ENCODE measurements at regions not wholly inside any gene's neighbourhood (a gene's known extent, or its start where the extent isn't known, plus 50 kb on each side); places are given as distances from the start of the nearest gene placed in this dataset.

GRCh38 chr14:22189881-22190280 is 399.1 kb downstream of the DAD1 start:
- no peaks in the 10 kb centered on the region for H3K9me1 ChIP-seq (ENCODE audit: control insufficient read depth, extremely low read depth, insufficient read depth, low read length)
- H3K9me3 ChIP-seq (ENCODE audit: control insufficient read depth, low read depth, low read length) = no peaks in the 10 kb centered on the region
- no peaks in the 10 kb centered on the region for H3K4me1 ChIP-seq (ENCODE audit: control insufficient read depth, extremely low read depth, insufficient read depth, low read length)
- no peak overlapping the region for H3K4me2 ChIP-seq (ENCODE audit: control insufficient read depth, extremely low read depth, insufficient read depth, low read depth, low read length)
- no peaks in the 10 kb centered on the region for H4K20me1 ChIP-seq (ENCODE audit: control insufficient read depth, extremely low read depth, insufficient read depth, low read length)
- TF ChIP-seq CTCF (optimal IDR thresholded peaks at IDR 0.05 in 1 of 3, IDR thresholded peaks at IDR 0.05 in 1 of 3, conservative IDR thresholded peaks at IDR 0.05 in 1 of 3; ENCODE audit: extremely low read depth in 1 of 3, insufficient read depth in 2 of 3, low read length in 3 of 3) = no peak
- no peak for TF ChIP-seq EZH2 (IDR thresholded peaks at IDR 0.05; ENCODE audit: low read length)
- H3K79me2 ChIP-seq (ENCODE audit: control insufficient read depth, insufficient read depth, low read length) = no peaks in the 10 kb centered on the region
- H3K4me3 ChIP-seq (ENCODE audit: control insufficient read depth in 2 of 3, extremely low read depth in 1 of 3, insufficient read depth in 2 of 3, low read depth in 1 of 3, low read length in 3 of 3) = no peak overlapping the region
- DNase-seq (ENCODE audit: low read depth, low spot score) = no peak
- no peaks in the 10 kb centered on the region for H3K27me3 ChIP-seq (ENCODE audit: control insufficient read depth, extremely low read depth, insufficient read depth, low read length)
- dilution Hi-C loops (cut with MboI; ENCODE audit: extremely low pct_ligation_motif_present, low sequenced_read_pairs) = no loop called here
- no peak for FAIRE-seq
- H3K27ac ChIP-seq (ENCODE audit: control insufficient read depth, insufficient read depth, low read length) = no peak overlapping the region
- H3K36me3 ChIP-seq (ENCODE audit: control insufficient read depth in 2 of 2, extremely low read depth in 1 of 2, insufficient read depth in 2 of 2, low read length in 2 of 2) = no peaks in the 10 kb centered on the region
- H3K9ac ChIP-seq (ENCODE audit: control insufficient read depth, extremely low read depth, insufficient read depth, low read length) = no peak overlapping the region
- no peak overlapping the region for H2AFZ ChIP-seq (ENCODE audit: control insufficient read depth, low read length)

- Histone ChIP-seq H4K20me1 (ENCODE audit: control insufficient read depth, extremely low read depth, insufficient read depth, low read length) (no peaks in the 10 kb centered on the region), H3K9ac (ENCODE audit: control insufficient read depth, extremely low read depth, insufficient read depth, low read length) (no peak overlapping the region), H3K9me3 (ENCODE audit: control insufficient read depth, low read depth, low read length) (no peaks in the 10 kb centered on the region), H3K4me1 (ENCODE audit: control insufficient read depth, extremely low read depth, insufficient read depth, low read length) (no peaks in the 10 kb centered on the region), H3K4me3 (ENCODE audit: control insufficient read depth in 2 of 3, extremely low read depth in 1 of 3, insufficient read depth in 2 of 3, low read depth in 1 of 3, low read length in 3 of 3) (no peak overlapping the region), H2AFZ (ENCODE audit: control insufficient read depth, low read length) (no peak overlapping the region), H3K27me3 (ENCODE audit: control insufficient read depth, extremely low read depth, insufficient read depth, low read length) (no peaks in the 10 kb centered on the region), H3K27ac (ENCODE audit: control insufficient read depth, insufficient read depth, low read length) (no peak overlapping the region), H3K36me3 (ENCODE audit: control insufficient read depth in 2 of 2, extremely low read depth in 1 of 2, insufficient read depth in 2 of 2, low read length in 2 of 2) (no peaks in the 10 kb centered on the region), H3K79me2 (ENCODE audit: control insufficient read depth, insufficient read depth, low read length) (no peaks in the 10 kb centered on the region), H3K4me2 (ENCODE audit: control insufficient read depth, extremely low read depth, insufficient read depth, low read depth, low read length) (no peak overlapping the region), H3K9me1 (ENCODE audit: control insufficient read depth, extremely low read depth, insufficient read depth, low read length) (no peaks in the 10 kb centered on the region)
- dilution Hi-C loops (cut with MboI; ENCODE audit: extremely low pct_ligation_motif_present, low sequenced_read_pairs) = no loop called here
- DNase-seq (ENCODE audit: low read depth, low spot score) (no peak), FAIRE-seq (no peak)
- no peak for TF ChIP-seq EZH2 (IDR thresholded peaks at IDR 0.05; ENCODE audit: low read length)
- no peak for TF ChIP-seq CTCF (optimal IDR thresholded peaks at IDR 0.05 in 1 of 3, IDR thresholded peaks at IDR 0.05 in 1 of 3, conservative IDR thresholded peaks at IDR 0.05 in 1 of 3; ENCODE audit: extremely low read depth in 1 of 3, insufficient read depth in 2 of 3, low read length in 3 of 3)
These were observed 400.7 kb downstream of the DAD1 start for GRCh38 chr14:22188318-22188717.
